HG03571 (cell line): ENCODE measurements at regions not wholly inside any gene's neighbourhood (a gene's known extent, or its start where the extent isn't known, plus 50 kb on each side); places are given as distances from the start of the nearest gene placed in this dataset.
"Not testable (repeated sequence)": the region's sequence is repeated elsewhere in the genome, so short reads cannot be mapped to it uniquely, and the experiment has no call there.

Experiments used
- ATAC-seq: cut with Tn5 transposase; IDR thresholded peaks from one replicate; pipeline ENCODE4 v1.9.1; 2021; ENCODE audit not compliant: unreplicated experiment

- no peak for ATAC-seq
These were observed 256.0 kb upstream of the TFAP2D start for GRCh38 chr6:50457351-50457750.

- ATAC-seq, result no peak
These were observed 251.6 kb upstream of the TFAP2D start for GRCh38 chr6:50461696-50462095.

- no peak for ATAC-seq
These were observed 249.4 kb upstream of the TFAP2D start for GRCh38 chr6:50463931-50464330.

GRCh38 chr6:50467931-50468330, 245.4 kb upstream of the TFAP2D start:
- no peak for ATAC-seq

GRCh38 chr6:50471041-50471440, 242.3 kb upstream of the TFAP2D start:
- ATAC-seq, result no peak

GRCh38 chr6:50510361-50510760, 203.0 kb upstream of the TFAP2D start:
- ATAC-seq, result no peak

GRCh38 chr6:50520326-50521266, 192.7 kb upstream of the TFAP2D start:
- ATAC-seq, result no peak

- no peak for ATAC-seq
These were observed 189.0 kb upstream of the TFAP2D start for GRCh38 chr6:50524341-50524740.

- no peak for ATAC-seq
These were observed 185.3 kb upstream of the TFAP2D start for GRCh38 chr6:50527985-50528384.

- no peak for ATAC-seq
These were observed 173.9 kb upstream of the TFAP2D start for GRCh38 chr6:50539447-50539846.

- ATAC-seq, result no peak
These were observed 171.4 kb upstream of the TFAP2D start for GRCh38 chr6:50541941-50542340.

GRCh38 chr6:50543666-50544065, 169.7 kb upstream of the TFAP2D start:
- no peak for ATAC-seq

- ATAC-seq, result no peak
These were observed 164.3 kb upstream of the TFAP2D start for GRCh38 chr6:50549026-50549425.

- ATAC-seq, result no peak
These were observed 163.9 kb upstream of the TFAP2D start for GRCh38 chr6:50549475-50549874.

- no peak for ATAC-seq
These were observed 157.3 kb upstream of the TFAP2D start for GRCh38 chr6:50555982-50556381.

GRCh38 chr6:50565004-50565403, 148.3 kb upstream of the TFAP2D start:
- no peak for ATAC-seq

GRCh38 chr6:50571230-50571629, 142.1 kb upstream of the TFAP2D start:
- not testable (repeated sequence) for ATAC-seq

- no peak for ATAC-seq
These were observed 127.6 kb upstream of the TFAP2D start for GRCh38 chr6:50585441-50586330.

- ATAC-seq, result no peak
These were observed 127.0 kb upstream of the TFAP2D start for GRCh38 chr6:50586331-50586675.

- no peak for ATAC-seq
These were observed 123.4 kb upstream of the TFAP2D start for GRCh38 chr6:50589751-50590470.

- no peak for ATAC-seq
These were observed 122.2 kb upstream of the TFAP2D start for GRCh38 chr6:50591135-50591534.
